ENCODE measurements at regions not wholly inside any gene's neighbourhood (a gene's known extent, or its start where the extent isn't known, plus 50 kb on each side); places are given as distances from the start of the nearest gene placed in this dataset.

GRCh38 chr15:36130641-36131310, 448.6 kb upstream of the CDIN1 start:
- Histone ChIP-seq H3K4me3 (ENCODE audit: low read depth, low read length) (no peak overlapping the region), H3K36me3 (ENCODE audit: control insufficient read depth in 2 of 2, insufficient read depth in 1 of 2, low read length in 2 of 2) (no peaks in the 10 kb centered on the region), H3K4me1 (ENCODE audit: control insufficient read depth, insufficient read depth, low read length) (no peaks in the 10 kb centered on the region), H3K9me3 (ENCODE audit: control insufficient read depth, insufficient read depth, low read depth, low read length) (no peaks in the 10 kb centered on the region), H3K27ac (ENCODE audit: extremely low read depth, low read depth, low read length) (no peak overlapping the region)
- POLR2A ChIA-PET = no interaction called here
- CTCF ChIA-PET = no interaction called here
- no peak for TF ChIP-seq GFI1B (tag by site-specific recombination; IDR thresholded peaks at IDR 0.05)
- no peak for TF ChIP-seq ZNF837 (tag by site-specific recombination; IDR thresholded peaks at IDR 0.05)
- no peak for TF ChIP-seq MEIS1 (CRISPR knock-in tag; IDR thresholded peaks at IDR 0.05; ENCODE audit: borderline replicate concordance)
- TF ChIP-seq GLI2 (tag by site-specific recombination; IDR thresholded peaks at IDR 0.05; ENCODE audit: borderline replicate concordance, low read depth) = no peak
- no peak for TF ChIP-seq KLF7 (tag by site-specific recombination; IDR thresholded peaks at IDR 0.05; ENCODE audit: borderline replicate concordance)
- no peak for TF ChIP-seq ZNF76 (tag by site-specific recombination; IDR thresholded peaks at IDR 0.05; ENCODE audit: borderline replicate concordance, low read depth)
- no peak for TF ChIP-seq SP2 (tag by site-specific recombination; IDR thresholded peaks at IDR 0.05)
- TF ChIP-seq ZFP37 (tag by site-specific recombination; IDR thresholded peaks at IDR 0.05) = no peak
- TF ChIP-seq ZNF433 (tag by site-specific recombination; IDR thresholded peaks at IDR 0.05; ENCODE audit: low read depth) = no peak
- TF ChIP-seq ZNF624 (tag by site-specific recombination; IDR thresholded peaks at IDR 0.05) = no peak
- TF ChIP-seq ZNF518A (tag by site-specific recombination; conservative IDR thresholded peaks at IDR 0.05; ENCODE audit: low read depth) = no peak
- TF ChIP-seq YY2 (tag by site-specific recombination; IDR thresholded peaks at IDR 0.05) = no peak
- TF ChIP-seq ZNF514 (tag by site-specific recombination; IDR thresholded peaks at IDR 0.05) = no peak
- TF ChIP-seq ZEB2 (tag by site-specific recombination; IDR thresholded peaks at IDR 0.05) = no peak
- TF ChIP-seq KLF16 (tag by site-specific recombination; IDR thresholded peaks at IDR 0.05) = no peak
- TF ChIP-seq ZBTB20 (tag by site-specific recombination; IDR thresholded peaks at IDR 0.05) = no peak
- no peak for TF ChIP-seq ZNF174 (tag by site-specific recombination; IDR thresholded peaks at IDR 0.05)
- no peak for TF ChIP-seq SALL2 (tag by site-specific recombination; IDR thresholded peaks at IDR 0.05; ENCODE audit: borderline replicate concordance)
- no peak for TF ChIP-seq ZNF596 (tag by site-specific recombination; IDR thresholded peaks at IDR 0.05)
- no peak for TF ChIP-seq FEZF1 (tag by site-specific recombination; IDR thresholded peaks at IDR 0.05)

- Histone ChIP-seq H3K9me3 (ENCODE audit: control insufficient read depth, insufficient read depth, low read depth, low read length) (no peaks in the 10 kb centered on the region), H3K4me1 (ENCODE audit: control insufficient read depth, insufficient read depth, low read length) (no peaks in the 10 kb centered on the region), H3K27ac (ENCODE audit: extremely low read depth, low read depth, low read length) (no peak overlapping the region), H3K36me3 (ENCODE audit: control insufficient read depth in 2 of 2, insufficient read depth in 1 of 2, low read length in 2 of 2) (no peaks in the 10 kb centered on the region), H3K4me3 (ENCODE audit: low read depth, low read length) (no peak overlapping the region)
- TF ChIP-seq ZBTB48 (tag by site-specific recombination; IDR thresholded peaks at IDR 0.05) (no peak), ZNF518A (tag by site-specific recombination; conservative IDR thresholded peaks at IDR 0.05; ENCODE audit: low read depth) (no peak), ZNF132 (tag by site-specific recombination; IDR thresholded peaks at IDR 0.05; ENCODE audit: borderline replicate concordance) (no peak), ZNF792 (tag by site-specific recombination; IDR thresholded peaks at IDR 0.05) (no peak), ZNF544 (tag by site-specific recombination; IDR thresholded peaks at IDR 0.05) (no peak), ZNF791 (tag by site-specific recombination; IDR thresholded peaks at IDR 0.05) (no peak)
- CTCF ChIA-PET = no interaction called here
- POLR2A ChIA-PET = no interaction called here
Observed at GRCh38 chr15:36133742-36134141, 445.7 kb upstream of the CDIN1 start.

Data from HEK293 (cell line).